SU-DHL-6 (cell line): ENCODE measurements at regions not wholly inside any gene's neighbourhood (a gene's known extent, or its start where the extent isn't known, plus 50 kb on each side); places are given as distances from the start of the nearest gene placed in this dataset.

Experiments
- EZH2phosphoT487 ChIP-seq: fragments of 200-600 bp; sonication (generic), shearing (Covaris generic); conservative IDR thresholded peaks from 2 replicates; pipeline ENCODE4 v1.6.1; 2018; ENCODE audit warnings: mild to moderate bottlenecking, antibody characterized with exemption, low read length, moderate library complexity, mixed read lengths
- TF ChIP-seq, protein P1 (sequence below): fragments of 200-600 bp; sonication (generic); IDR thresholded peaks from one replicate; pipeline ENCODE4 v1.5.1; 2017; ENCODE audit warnings: antibody characterized with exemption, mild to moderate bottlenecking, low read length, moderate library complexity; ENCODE audit not compliant: insufficient read depth, poor library complexity, severe bottlenecking

DNA sequence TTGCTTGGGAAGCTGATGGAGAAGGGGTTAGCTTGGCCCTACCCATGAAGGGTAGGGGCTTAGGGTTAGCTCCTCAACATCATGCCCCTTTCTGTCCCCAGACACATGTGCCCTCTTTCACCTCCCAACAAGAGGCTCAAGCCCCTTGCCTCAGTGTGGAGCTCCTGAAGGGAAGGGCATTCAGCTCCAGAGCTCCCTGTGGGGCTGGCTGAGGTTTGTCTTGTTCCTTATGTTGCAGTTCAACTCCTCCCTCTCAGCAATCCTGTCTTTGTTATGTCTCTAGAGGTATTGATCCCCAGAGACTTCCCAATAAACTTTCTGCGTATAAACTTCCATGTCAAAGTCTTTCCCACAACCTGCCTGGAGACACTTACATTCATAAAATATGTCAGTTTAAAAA, 252.2 kb upstream of the SP4 start:
- TF ChIP-seq, protein P1, sequence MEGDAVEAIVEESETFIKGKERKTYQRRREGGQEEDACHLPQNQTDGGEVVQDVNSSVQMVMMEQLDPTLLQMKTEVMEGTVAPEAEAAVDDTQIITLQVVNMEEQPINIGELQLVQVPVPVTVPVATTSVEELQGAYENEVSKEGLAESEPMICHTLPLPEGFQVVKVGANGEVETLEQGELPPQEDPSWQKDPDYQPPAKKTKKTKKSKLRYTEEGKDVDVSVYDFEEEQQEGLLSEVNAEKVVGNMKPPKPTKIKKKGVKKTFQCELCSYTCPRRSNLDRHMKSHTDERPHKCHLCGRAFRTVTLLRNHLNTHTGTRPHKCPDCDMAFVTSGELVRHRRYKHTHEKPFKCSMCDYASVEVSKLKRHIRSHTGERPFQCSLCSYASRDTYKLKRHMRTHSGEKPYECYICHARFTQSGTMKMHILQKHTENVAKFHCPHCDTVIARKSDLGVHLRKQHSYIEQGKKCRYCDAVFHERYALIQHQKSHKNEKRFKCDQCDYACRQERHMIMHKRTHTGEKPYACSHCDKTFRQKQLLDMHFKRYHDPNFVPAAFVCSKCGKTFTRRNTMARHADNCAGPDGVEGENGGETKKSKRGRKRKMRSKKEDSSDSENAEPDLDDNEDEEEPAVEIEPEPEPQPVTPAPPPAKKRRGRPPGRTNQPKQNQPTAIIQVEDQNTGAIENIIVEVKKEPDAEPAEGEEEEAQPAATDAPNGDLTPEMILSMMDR = no peak
- no peak for TF ChIP-seq EZH2phosphoT487
